Caco-2 (cell line): ENCODE measurements at regions not wholly inside any gene's neighbourhood (a gene's known extent, or its start where the extent isn't known, plus 50 kb on each side); places are given as distances from the start of the nearest gene placed in this dataset.

Experiments
- BruUV-seq: library from RNA; stranded (reverse); fragments of 400-500 nt; replicated peaks from 2 replicates; lab custom pipeline; 2021; lab: Mats Ljungman, UMichigan
- CTCF ChIA-PET: fragments of 300-600 bp; sonication (Branson Sonifier 250); formaldehyde crosslinking; loops from one replicate; lab custom pipeline; 2022; ENCODE audit warnings: antibody characterized with exemption; lab: Charles Lee
- POLR2A ChIA-PET: fragments of 300-600 bp; sonication (Branson Sonifier 250); formaldehyde crosslinking; loops from one replicate; lab custom pipeline; 2022; ENCODE audit warnings: antibody characterized with exemption; lab: Charles Lee
- DNase-seq, 2 experiments: peaks; one replicate each; pipeline versions ENCODE4 v3.0.0 to v3.0.0-alpha.2; 2020 to 2022
- H3K27me3 ChIP-seq: replicated peaks from 2 replicates; pipeline ENCODE4 v1.6.0; 2011; ENCODE audit warnings: low read length; ENCODE audit not compliant: control insufficient read depth, insufficient read depth
- H3K36me3 ChIP-seq: 2 replicates; pipeline ENCODE4 v1.5.1; 2011; ENCODE audit warnings: low read length; ENCODE audit not compliant: control insufficient read depth, insufficient read depth
- H3K4me1 ChIP-seq: fragments of 250-450 bp; sonication (Bioruptor Pico); 2 replicates; pipeline ENCODE4 v1.5.1; 2020; ENCODE audit warnings: mild to moderate bottlenecking
- H3K4me3 ChIP-seq: 2 replicates; pipeline ENCODE4 v1.5.1; 2011; ENCODE audit warnings: low read depth, mild to moderate bottlenecking, control low read depth, low read length
- H3K9me3 ChIP-seq: fragments of 250-450 bp; sonication (Bioruptor Pico); 2 replicates; pipeline ENCODE4 v1.5.1; 2020; ENCODE audit warnings: mild to moderate bottlenecking, moderate library complexity
- H3K27ac Mint-ChIP-seq: one replicate; pipeline ENCODE4 v1.8.0; 2022; ENCODE audit warnings: mixed read lengths; ENCODE audit not compliant: unreplicated experiment
- H3K27me3 Mint-ChIP-seq: one replicate; pipeline ENCODE4 v1.8.0; 2022; ENCODE audit warnings: mixed read lengths; ENCODE audit not compliant: insufficient read depth, unreplicated experiment
- H3K36me3 Mint-ChIP-seq: one replicate; pipeline ENCODE4 v1.8.0; 2022; ENCODE audit warnings: mild to moderate bottlenecking, mixed read lengths; ENCODE audit not compliant: insufficient read depth, unreplicated experiment
- H3K4me1 Mint-ChIP-seq: one replicate; pipeline ENCODE4 v1.8.0; 2022; ENCODE audit warnings: low read depth, mixed read lengths; ENCODE audit not compliant: unreplicated experiment
- H3K4me3 Mint-ChIP-seq: one replicate; pipeline ENCODE4 v1.8.0; 2022; ENCODE audit warnings: mild to moderate bottlenecking, moderate library complexity, mixed read lengths; ENCODE audit not compliant: unreplicated experiment
- H3K9me3 Mint-ChIP-seq: one replicate; pipeline ENCODE4 v1.8.0; 2022; ENCODE audit warnings: mixed read lengths; ENCODE audit not compliant: unreplicated experiment
- intact Hi-C: fragments of 100-400 bp; cut with micrococcal nuclease; formaldehyde crosslinking; loops from one replicate; pipeline ENCODE4 v1.10.0; 2022; ENCODE audit not compliant: unreplicated experiment
- TF ChIP-seq, protein P1 (sequence below), 2 experiments: fragments of 200-600 bp in 1 of 2; IDR thresholded peaks; 1 replicate in 1 of 2; 2 replicates in 1 of 2; pipeline versions ENCODE4 v1.5.1 to v1.8.0; 2011 to 2022; ENCODE audit warnings: antibody characterized with exemption in 1 of 2, control low read depth in 1 of 2, inconsistent platforms in 1 of 2, low read depth in 1 of 2, low read length in 1 of 2, mild to moderate bottlenecking in 1 of 2, moderate library complexity in 1 of 2; ENCODE audit not compliant: insufficient read depth in 1 of 2, severe bottlenecking in 1 of 2, unreplicated experiment in 1 of 2

DNA sequence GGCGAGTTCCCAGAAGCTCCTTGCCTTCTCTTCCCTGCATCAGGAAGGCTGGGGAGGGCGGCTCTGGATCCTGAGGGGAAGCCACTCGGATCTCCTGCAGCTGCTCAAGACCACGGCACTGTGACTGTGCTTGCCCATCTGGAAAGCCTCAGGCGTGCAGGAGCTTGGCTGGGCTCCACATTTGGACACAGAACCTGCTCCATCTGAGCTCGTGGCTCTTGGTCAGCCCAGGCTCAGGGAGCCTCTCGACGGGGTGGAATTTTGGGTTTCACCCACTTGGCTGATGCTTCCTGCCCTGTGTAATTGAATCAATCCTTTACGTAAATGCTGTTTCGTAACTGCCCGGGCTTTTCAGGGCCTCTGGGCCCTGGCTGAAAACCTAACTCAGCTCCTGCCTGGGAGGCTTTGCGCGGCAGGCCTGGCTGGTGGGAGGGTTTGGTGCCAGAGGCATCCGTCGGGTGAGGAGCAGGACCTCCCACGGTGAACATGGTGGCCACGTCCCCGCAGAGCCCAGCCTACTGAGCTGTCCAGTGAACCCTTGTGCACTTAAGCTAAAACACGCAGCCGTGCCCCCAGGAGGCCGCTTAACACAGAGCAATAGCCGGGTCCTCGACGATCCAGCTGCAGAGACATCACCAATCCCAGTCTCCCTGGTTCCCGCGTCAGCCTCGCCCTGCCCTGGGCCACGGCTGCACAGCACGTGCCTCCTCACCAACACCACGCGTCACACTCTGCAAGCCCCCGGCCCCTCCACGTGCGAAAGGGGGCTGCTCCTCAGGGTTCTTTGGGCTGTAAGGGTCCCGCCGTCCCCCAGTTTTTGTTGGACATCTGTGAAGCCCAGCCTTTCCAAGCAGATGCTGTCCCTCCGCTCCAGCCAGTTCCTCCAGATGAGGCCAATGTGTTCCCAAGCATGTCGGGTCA is 241.0 kb downstream of the DLL1 start:
- no peak overlapping the region for H3K4me3 ChIP-seq
- H3K27ac Mint-ChIP-seq, result no peak overlapping the region
- H3K9me3 Mint-ChIP-seq, result peaks cover 6% of the 10 kb centered on the region
- peak in 1 of 2 experiments; percentile 8 for DNase-seq
- no peaks in the 10 kb centered on the region for H3K4me1 ChIP-seq
- BruUV-seq, result no TSS peak
- no peak overlapping the region for H3K4me3 Mint-ChIP-seq
- H3K36me3 Mint-ChIP-seq, result peaks cover 6% of the 10 kb centered on the region
- ChIA-PET POLR2A (no interaction called here), CTCF (no interaction called here)
- intact Hi-C loops, result no loop called here
- no peaks in the 10 kb centered on the region for H3K27me3 Mint-ChIP-seq
- no peaks in the 10 kb centered on the region for H3K9me3 ChIP-seq
- H3K27me3 ChIP-seq, result no peaks in the 10 kb centered on the region
- H3K4me1 Mint-ChIP-seq, result no peaks in the 10 kb centered on the region
- TF ChIP-seq, protein P1, sequence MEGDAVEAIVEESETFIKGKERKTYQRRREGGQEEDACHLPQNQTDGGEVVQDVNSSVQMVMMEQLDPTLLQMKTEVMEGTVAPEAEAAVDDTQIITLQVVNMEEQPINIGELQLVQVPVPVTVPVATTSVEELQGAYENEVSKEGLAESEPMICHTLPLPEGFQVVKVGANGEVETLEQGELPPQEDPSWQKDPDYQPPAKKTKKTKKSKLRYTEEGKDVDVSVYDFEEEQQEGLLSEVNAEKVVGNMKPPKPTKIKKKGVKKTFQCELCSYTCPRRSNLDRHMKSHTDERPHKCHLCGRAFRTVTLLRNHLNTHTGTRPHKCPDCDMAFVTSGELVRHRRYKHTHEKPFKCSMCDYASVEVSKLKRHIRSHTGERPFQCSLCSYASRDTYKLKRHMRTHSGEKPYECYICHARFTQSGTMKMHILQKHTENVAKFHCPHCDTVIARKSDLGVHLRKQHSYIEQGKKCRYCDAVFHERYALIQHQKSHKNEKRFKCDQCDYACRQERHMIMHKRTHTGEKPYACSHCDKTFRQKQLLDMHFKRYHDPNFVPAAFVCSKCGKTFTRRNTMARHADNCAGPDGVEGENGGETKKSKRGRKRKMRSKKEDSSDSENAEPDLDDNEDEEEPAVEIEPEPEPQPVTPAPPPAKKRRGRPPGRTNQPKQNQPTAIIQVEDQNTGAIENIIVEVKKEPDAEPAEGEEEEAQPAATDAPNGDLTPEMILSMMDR (IDR thresholded peaks at IDR 0.05; ENCODE audit: insufficient read depth in 1 of 2, low read depth in 1 of 2, low read length in 1 of 2, severe bottlenecking in 1 of 2, unreplicated experiment in 1 of 2), result no peak
- no peaks in the 10 kb centered on the region for H3K36me3 ChIP-seq

- H3K27me3 ChIP-seq, result no peaks in the 10 kb centered on the region
Measured at GRCh38 chr6:170048615-170049256, 242.1 kb downstream of the DLL1 start.

DNA sequence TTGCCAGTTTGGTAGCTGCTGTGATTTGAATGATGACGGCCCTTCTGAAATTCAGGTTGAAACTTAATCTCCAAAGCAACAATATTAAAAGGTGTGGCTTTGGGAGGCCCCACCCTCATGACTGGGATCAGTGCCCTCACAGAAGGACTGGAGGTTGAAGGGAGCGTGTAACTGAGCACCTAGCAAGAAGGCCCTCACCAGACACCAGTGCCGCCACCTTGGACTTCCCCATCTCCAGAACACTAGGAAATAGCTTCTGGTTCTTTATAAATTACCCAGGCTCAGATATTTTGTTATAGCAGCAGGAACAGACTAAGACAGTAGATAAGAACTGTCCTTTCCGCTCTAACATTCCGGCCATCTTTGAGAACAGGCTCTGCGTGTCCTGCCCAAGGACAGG is 243.1 kb downstream of the DLL1 start:
- CTCF ChIA-PET, result no interaction called here

More at GRCh38 chr6:170048615-170049256, 242.1 kb downstream of the DLL1 start:
- no TSS peak for BruUV-seq
- TF ChIP-seq, protein P1 (IDR thresholded peaks at IDR 0.05; ENCODE audit: insufficient read depth in 1 of 2, low read depth in 1 of 2, low read length in 1 of 2, severe bottlenecking in 1 of 2, unreplicated experiment in 1 of 2), result no peak
- no peaks in the 10 kb centered on the region for H3K4me1 Mint-ChIP-seq
- ChIA-PET CTCF (no interaction called here), POLR2A (no interaction called here)
- DNase-seq, result peak in 1 of 2 experiments; percentile 8
- H3K4me3 Mint-ChIP-seq, result no peak overlapping the region
- no peak overlapping the region for H3K27ac Mint-ChIP-seq
- H3K9me3 Mint-ChIP-seq, result no peaks in the 10 kb centered on the region
- Histone ChIP-seq H3K36me3 (no peaks in the 10 kb centered on the region), H3K4me3 (no peak overlapping the region), H3K9me3 (no peaks in the 10 kb centered on the region), H3K4me1 (no peaks in the 10 kb centered on the region)
- H3K27me3 Mint-ChIP-seq, result no peaks in the 10 kb centered on the region
- H3K36me3 Mint-ChIP-seq, result peaks cover 6% of the 10 kb centered on the region
- intact Hi-C loops, result no loop called here

More for the DNA sequence above, 243.1 kb downstream of the DLL1 start:
- intact Hi-C loops, result no loop called here
- TF ChIP-seq, protein P1 (IDR thresholded peaks at IDR 0.05; ENCODE audit: insufficient read depth in 1 of 2, low read depth in 1 of 2, low read length in 1 of 2, severe bottlenecking in 1 of 2, unreplicated experiment in 1 of 2), result no peak
- H3K36me3 ChIP-seq, result no peaks in the 10 kb centered on the region
- H3K27me3 ChIP-seq, result no peaks in the 10 kb centered on the region
- H3K4me3 ChIP-seq, result no peak overlapping the region
- no peaks in the 10 kb centered on the region for H3K4me1 ChIP-seq
- POLR2A ChIA-PET, result no interaction called here
- no TSS peak for BruUV-seq
- Mint-ChIP-seq H3K4me1 (no peaks in the 10 kb centered on the region), H3K4me3 (no peak overlapping the region), H3K27ac (no peak overlapping the region), H3K36me3 (peaks cover 2% of the 10 kb centered on the region), H3K9me3 (no peaks in the 10 kb centered on the region), H3K27me3 (no peaks in the 10 kb centered on the region)
- no peaks in the 10 kb centered on the region for H3K9me3 ChIP-seq
- DNase-seq, result no peak
